GM12801 (cell line): ENCODE measurements at regions not wholly inside any gene's neighbourhood (a gene's known extent, or its start where the extent isn't known, plus 50 kb on each side); places are given as distances from the start of the nearest gene placed in this dataset.

Experiments used
- CTCF ChIP-seq: IDR thresholded peaks from one replicate; pipeline ENCODE4 v1.5.1; 2011; ENCODE audit warnings: control low read depth; ENCODE audit not compliant: insufficient read length; ENCODE audit errors: extremely low read depth

DNA sequence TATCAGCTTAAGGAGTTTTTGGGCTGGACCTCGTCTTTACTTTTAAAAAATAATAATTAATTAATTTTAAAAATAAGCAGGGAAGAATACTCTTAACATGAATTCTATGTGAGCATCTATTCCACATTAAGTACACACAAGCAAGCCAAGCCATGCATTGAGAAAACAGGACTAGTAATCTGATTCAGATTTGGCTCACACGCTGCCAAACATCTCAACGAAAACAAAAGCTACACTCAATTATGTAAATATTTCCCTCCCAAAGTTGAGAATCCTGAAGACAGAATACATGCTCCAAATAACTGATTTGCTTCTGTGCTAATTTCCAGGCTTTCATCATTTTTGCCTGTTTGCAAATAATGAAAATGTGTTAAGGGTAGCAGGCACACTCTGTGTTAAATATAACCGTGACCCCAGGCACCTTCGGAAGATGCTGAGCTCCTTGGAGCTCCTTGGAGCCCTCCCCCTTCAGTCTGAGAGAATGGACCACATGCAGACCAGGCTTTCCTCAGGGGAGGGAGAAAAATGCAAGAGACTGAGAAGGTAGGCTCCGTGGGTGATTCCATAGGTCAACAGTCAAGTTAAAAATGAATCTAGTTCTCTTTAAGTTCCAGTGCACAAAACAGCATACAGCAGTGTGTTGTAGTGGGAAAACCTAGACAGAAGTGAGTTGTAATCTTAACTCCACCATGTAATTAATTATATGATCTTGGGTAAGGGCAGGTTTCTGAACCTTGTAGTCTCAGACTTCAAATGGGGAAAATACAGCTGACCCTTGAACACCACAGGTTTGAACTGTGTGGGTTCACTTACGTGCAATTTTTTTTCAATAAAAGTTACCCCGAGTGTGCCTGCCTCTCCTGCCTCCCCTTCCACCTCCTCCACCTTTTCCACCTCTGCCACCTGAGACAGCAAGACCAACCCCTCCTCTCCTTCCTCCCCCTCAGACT is 161.3 kb upstream of the RREB1 start:
- no peak for TF ChIP-seq CTCF

DNA sequence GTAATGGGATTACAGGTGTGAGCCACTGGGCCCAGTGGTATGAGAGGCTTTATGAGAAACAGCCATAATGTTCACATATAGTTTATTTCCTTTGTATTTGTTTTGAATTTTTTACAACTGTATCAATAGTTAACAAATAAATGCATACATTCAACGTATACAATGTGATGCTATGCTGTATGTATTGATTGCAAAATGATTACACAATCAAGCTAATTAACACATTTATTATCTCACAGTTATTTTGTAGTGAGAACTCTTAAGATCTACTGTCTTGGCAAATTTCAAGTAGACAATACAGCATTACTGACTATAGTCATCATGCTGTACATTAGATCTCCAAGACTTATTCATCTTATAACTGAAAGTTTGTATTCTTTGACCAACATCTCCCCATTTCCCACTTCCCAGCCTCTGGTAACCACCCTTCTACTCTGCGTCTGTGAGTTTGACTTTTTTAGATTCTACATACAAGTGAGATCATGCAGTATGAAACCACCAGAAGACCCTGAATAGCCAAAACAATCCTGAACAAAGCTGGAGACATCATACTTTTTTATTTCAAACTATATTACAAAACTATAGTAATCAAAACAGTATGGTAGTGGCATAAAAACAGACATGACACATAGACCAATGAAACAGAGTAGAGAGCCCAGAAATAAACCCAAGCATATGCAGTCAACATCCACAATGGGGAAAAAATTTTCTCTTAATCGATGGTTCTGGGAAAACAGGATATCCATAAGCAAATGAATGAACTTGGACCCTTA is 157.2 kb upstream of the RREB1 start:
- no peak for TF ChIP-seq CTCF

DNA sequence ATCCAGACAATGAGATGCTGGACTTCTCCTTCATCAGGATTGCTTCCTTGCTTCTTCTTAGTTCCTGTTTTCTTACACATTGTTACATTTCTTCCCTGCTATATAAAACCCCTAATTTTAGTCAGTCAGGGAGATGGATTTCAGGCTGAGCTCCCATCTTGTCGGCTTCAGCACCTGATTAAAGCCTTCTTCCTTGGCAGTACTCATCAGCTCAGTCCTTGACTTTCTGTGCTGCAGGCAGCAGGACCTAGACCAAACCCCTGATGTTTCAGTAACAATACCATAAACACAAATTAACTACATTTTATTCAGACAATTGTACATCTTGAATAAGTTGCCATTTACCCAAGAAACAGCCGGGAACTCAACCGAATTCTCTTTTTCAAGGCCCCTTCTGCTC is 156.4 kb upstream of the RREB1 start:
- TF ChIP-seq CTCF = no peak

- no peak for TF ChIP-seq CTCF
Observed at GRCh38 chr6:6952484-6952883, 155.3 kb upstream of the RREB1 start.

GRCh38 chr6:6960571-6961251 is 147.1 kb upstream of the RREB1 start:
- TF ChIP-seq CTCF = no peak

GRCh38 chr6:6962086-6962485 is 145.7 kb upstream of the RREB1 start:
- TF ChIP-seq CTCF = no peak

DNA sequence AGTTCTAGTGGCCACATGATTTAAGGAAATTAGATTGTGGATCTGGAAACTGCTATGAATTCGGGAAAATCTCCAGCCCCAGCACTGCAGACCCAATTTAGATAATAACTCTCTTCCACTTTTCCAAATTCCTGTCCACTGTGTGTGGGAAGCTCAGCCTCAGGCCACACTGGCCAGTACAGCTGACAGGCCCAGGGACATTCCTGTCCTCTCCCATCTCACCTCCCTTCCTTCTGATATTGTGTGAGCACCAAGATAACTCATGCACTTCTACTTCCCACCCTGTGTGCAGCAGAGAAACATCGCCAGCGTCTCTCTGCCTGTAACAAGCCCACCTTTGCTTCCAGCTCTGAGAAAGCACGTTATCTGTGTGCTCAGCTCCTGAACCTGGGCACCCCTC is 145.1 kb upstream of the RREB1 start:
- TF ChIP-seq CTCF = no peak
